ENCODE measurements at regions not wholly inside any gene's neighbourhood (a gene's known extent, or its start where the extent isn't known, plus 50 kb on each side); places are given as distances from the start of the nearest gene placed in this dataset.
"Not testable (repeated sequence)": the region's sequence is repeated elsewhere in the genome, so short reads cannot be mapped to it uniquely, and the experiment has no call there.

GRCh38 chr10:15921423-15921945, 61.2 kb upstream of the MINDY3 start:
- not testable (repeated sequence) for H3K9me2 ChIP-seq (replicated peaks; ENCODE audit: insufficient read depth, low read length); H3K79me2 ChIP-seq (ENCODE audit: low read length); H3F3A ChIP-seq (ENCODE audit: insufficient read depth, low read length); H3K36me3 ChIP-seq (replicated peaks; ENCODE audit: insufficient read depth, low read length); H3K9me3 ChIP-seq (replicated peaks; ENCODE audit: insufficient read depth, low read length); H3K27ac ChIP-seq (ENCODE audit: low read length); H4K20me1 ChIP-seq (ENCODE audit: insufficient read depth, low read length); H2AFZ ChIP-seq (ENCODE audit: low read length); H3K4me3 ChIP-seq (ENCODE audit: low read length); H3K4me1 ChIP-seq (ENCODE audit: low read length); H3K27me3 ChIP-seq (replicated peaks; ENCODE audit: insufficient read depth, low read length); DNase-seq; H3K4me2 ChIP-seq (ENCODE audit: low read depth, low read length); H3K9ac ChIP-seq (ENCODE audit: low read length)

- no peaks in the 10 kb centered on the region for H3K27me3 ChIP-seq (replicated peaks; ENCODE audit: insufficient read depth, low read length)
- no peaks in the 10 kb centered on the region for H3K79me2 ChIP-seq (ENCODE audit: low read length)
- no peaks in the 10 kb centered on the region for H3K36me3 ChIP-seq (replicated peaks; ENCODE audit: insufficient read depth, low read length)
- no peaks in the 10 kb centered on the region for H3K9me3 ChIP-seq (replicated peaks; ENCODE audit: insufficient read depth, low read length)
- H2AFZ ChIP-seq (ENCODE audit: low read length): no peak overlapping the region
- no peaks in the 10 kb centered on the region for H3K4me1 ChIP-seq (ENCODE audit: low read length)
- no peak overlapping the region for H3K4me2 ChIP-seq (ENCODE audit: low read depth, low read length)
- no peaks in the 10 kb centered on the region for H4K20me1 ChIP-seq (ENCODE audit: insufficient read depth, low read length)
- DNase-seq: no peak
- no peaks in the 10 kb centered on the region for H3K9me2 ChIP-seq (replicated peaks; ENCODE audit: insufficient read depth, low read length)
- TF ChIP-seq EZH2 (optimal IDR thresholded peaks at IDR 0.05; ENCODE audit: low read depth, low read length) (no peak), EZH2phosphoT487 (IDR thresholded peaks at IDR 0.05; ENCODE audit: low read length) (no peak), CTCF (IDR thresholded peaks at IDR 0.05; ENCODE audit: low read length) (no peak)
- no peaks in the 10 kb centered on the region for H3F3A ChIP-seq (ENCODE audit: insufficient read depth, low read length)
- no peak overlapping the region for H3K9ac ChIP-seq (ENCODE audit: low read length)
- H3K27ac ChIP-seq (ENCODE audit: low read length): no peak overlapping the region
- no peak overlapping the region for H3K4me3 ChIP-seq (ENCODE audit: low read length)
Observed at GRCh38 chr10:15931376-15931775, 71.1 kb upstream of the MINDY3 start.

- H3K4me1 ChIP-seq (ENCODE audit: low read length); H3K27ac ChIP-seq (ENCODE audit: low read length); H3K36me3 ChIP-seq (replicated peaks; ENCODE audit: insufficient read depth, low read length); H2AFZ ChIP-seq (ENCODE audit: low read length); H3K27me3 ChIP-seq (replicated peaks; ENCODE audit: insufficient read depth, low read length); H3K79me2 ChIP-seq (ENCODE audit: low read length); H3K4me2 ChIP-seq (ENCODE audit: low read depth, low read length); H3K4me3 ChIP-seq (ENCODE audit: low read length); H3K9me2 ChIP-seq (replicated peaks; ENCODE audit: insufficient read depth, low read length); H3F3A ChIP-seq (ENCODE audit: insufficient read depth, low read length); H3K9ac ChIP-seq (ENCODE audit: low read length); DNase-seq; H4K20me1 ChIP-seq (ENCODE audit: insufficient read depth, low read length); H3K9me3 ChIP-seq (replicated peaks; ENCODE audit: insufficient read depth, low read length): not testable (repeated sequence)
Observed at GRCh38 chr10:15939543-15939942, 79.2 kb upstream of the MINDY3 start.

GRCh38 chr10:15943426-15943825, 83.1 kb upstream of the MINDY3 start:
- no peaks in the 10 kb centered on the region for H3K27me3 ChIP-seq (replicated peaks; ENCODE audit: insufficient read depth, low read length)
- H3K79me2 ChIP-seq (ENCODE audit: low read length): no peaks in the 10 kb centered on the region
- H2AFZ ChIP-seq (ENCODE audit: low read length): no peak overlapping the region
- no peaks in the 10 kb centered on the region for H3K36me3 ChIP-seq (replicated peaks; ENCODE audit: insufficient read depth, low read length)
- no peaks in the 10 kb centered on the region for H4K20me1 ChIP-seq (ENCODE audit: insufficient read depth, low read length)
- no peak overlapping the region for H3K4me3 ChIP-seq (ENCODE audit: low read length)
- H3K4me2 ChIP-seq (ENCODE audit: low read depth, low read length): no peak overlapping the region
- H3K9ac ChIP-seq (ENCODE audit: low read length): no peak overlapping the region
- no peaks in the 10 kb centered on the region for H3F3A ChIP-seq (ENCODE audit: insufficient read depth, low read length)
- H3K27ac ChIP-seq (ENCODE audit: low read length): no peak overlapping the region
- DNase-seq: no peak
- TF ChIP-seq EZH2phosphoT487 (IDR thresholded peaks at IDR 0.05; ENCODE audit: low read length) (no peak), CTCF (IDR thresholded peaks at IDR 0.05; ENCODE audit: low read length) (no peak), EZH2 (optimal IDR thresholded peaks at IDR 0.05; ENCODE audit: low read depth, low read length) (no peak)
- no peaks in the 10 kb centered on the region for H3K9me3 ChIP-seq (replicated peaks; ENCODE audit: insufficient read depth, low read length)
- H3K4me1 ChIP-seq (ENCODE audit: low read length): no peaks in the 10 kb centered on the region
- H3K9me2 ChIP-seq (replicated peaks; ENCODE audit: insufficient read depth, low read length): no peaks in the 10 kb centered on the region
